MM.1S (cell line): ENCODE measurements at regions not wholly inside any gene's neighbourhood (a gene's known extent, or its start where the extent isn't known, plus 50 kb on each side); places are given as distances from the start of the nearest gene placed in this dataset.

Experiments
- CTCF ChIP-seq: fragments of 300-600 bp; sonication (generic); IDR thresholded peaks from 2 replicates; pipeline ENCODE4 v1.5.1; 2016; ENCODE audit warnings: antibody characterized with exemption, low read length, mixed read lengths
- EZH2 ChIP-seq: fragments of 300-600 bp; sonication (generic); optimal IDR thresholded peaks from 2 replicates; pipeline ENCODE3; 2017; ENCODE audit warnings: low read depth, mild to moderate bottlenecking, antibody characterized with exemption, low read length, mixed read lengths

GRCh38 chr19:29380581-29380980, 145.2 kb upstream of the VSTM2B start:
- TF ChIP-seq CTCF = no peak
- no peak for TF ChIP-seq EZH2
